HG03066 (cell line): ENCODE measurements at regions not wholly inside any gene's neighbourhood (a gene's known extent, or its start where the extent isn't known, plus 50 kb on each side); places are given as distances from the start of the nearest gene placed in this dataset.

ENCODE experiments used
- ATAC-seq: cut with Tn5 transposase; IDR thresholded peaks from one replicate; pipeline ENCODE4 v1.9.1; 2021; ENCODE audit warnings: low read depth; ENCODE audit not compliant: unreplicated experiment

DNA sequence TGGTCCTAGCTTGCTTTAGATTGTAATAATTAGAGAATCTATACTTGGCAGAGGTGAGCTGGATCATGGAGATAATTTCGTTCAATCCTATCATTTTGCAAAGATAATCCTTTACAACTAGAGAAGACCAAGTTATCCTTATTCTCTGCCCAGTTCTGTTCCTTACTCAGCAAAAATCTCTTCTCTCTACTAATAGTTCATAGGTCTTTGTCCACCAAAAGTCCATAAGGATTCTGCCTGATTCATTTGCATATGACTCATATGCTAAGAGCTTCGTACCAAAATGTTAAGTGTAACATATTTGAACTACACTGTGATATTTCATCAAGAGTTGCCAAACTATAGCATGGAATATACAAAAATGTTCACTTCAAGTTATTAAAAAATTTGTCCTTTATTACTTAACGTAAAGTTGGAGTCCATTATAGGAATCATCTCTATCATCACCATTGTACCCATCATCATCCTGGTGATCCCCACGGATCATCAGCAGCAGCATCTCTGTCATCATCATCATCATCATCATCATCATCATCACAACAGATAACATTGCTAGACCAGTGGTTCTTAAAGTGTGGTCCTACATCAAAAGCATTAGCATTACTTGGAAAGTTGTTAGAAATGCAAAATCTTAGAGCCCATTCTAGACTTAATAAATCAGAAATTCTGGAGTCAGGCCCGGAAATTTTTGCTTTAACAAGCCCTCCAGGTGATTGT lies 463.0 kb downstream of the DHX35 start:
- no peak for ATAC-seq

DNA sequence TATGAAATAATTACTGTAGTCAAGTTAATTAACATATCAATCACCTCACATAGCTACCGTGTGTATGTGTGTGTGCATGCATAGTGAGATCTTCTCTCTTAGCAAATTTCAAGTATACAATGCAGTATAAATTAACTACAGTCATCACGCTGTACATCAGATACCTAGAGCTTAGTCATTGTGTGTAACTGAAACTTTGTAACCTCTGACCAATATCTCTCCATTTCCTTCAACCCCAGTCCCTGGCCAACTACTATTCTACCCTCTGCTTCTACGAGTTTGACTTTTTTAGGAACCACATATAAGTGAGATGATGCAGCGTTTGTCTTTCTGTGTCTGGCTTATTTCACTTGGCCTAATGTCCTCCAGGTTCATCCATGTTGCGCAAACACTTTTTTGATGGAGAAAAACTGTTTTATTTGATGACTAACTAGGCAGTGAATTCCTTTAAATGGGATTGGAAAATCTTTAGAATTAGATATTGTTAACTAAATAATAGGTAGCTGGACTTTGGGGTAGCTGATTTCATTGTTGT lies 459.5 kb downstream of the DHX35 start:
- ATAC-seq: no peak

DNA sequence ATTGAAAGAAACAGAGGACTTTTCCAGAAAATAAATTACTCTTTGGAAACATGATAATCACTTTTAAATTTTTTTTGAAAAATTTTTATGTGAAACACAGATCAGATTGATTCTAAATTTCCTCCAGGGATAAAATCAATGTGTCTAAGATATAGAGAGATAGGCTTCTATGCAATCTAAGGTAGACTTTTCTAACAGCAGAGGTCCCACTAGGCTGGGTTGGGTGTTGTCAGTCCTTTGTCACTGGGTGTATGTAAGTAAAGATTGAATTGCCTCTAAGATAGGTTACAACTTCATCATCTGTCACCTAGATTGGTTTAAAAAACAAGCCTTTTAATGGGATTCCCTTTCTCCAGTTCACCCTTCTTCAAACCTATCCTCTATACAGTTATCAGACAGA lies 449.9 kb downstream of the DHX35 start:
- no peak for ATAC-seq

DNA sequence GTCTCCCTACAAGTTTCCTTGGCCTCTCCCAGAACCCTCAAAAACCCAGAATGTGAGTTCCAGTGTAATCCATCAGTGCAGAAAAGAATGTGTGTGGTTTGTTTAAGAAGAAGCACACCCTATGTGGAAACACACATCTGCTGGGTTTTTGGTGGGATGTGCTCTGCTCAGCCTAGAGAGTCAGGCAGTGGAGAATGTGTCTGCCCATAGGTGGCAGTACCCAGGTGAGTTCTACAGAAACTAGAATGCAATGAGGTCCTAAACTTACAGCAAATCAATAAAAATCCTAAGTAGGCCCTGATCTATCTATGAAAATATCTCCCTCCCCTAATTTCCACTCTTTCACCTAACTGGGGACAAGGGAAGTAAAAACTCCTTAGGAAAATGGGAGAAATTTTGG lies 437.3 kb downstream of the DHX35 start:
- ATAC-seq: no peak

DNA sequence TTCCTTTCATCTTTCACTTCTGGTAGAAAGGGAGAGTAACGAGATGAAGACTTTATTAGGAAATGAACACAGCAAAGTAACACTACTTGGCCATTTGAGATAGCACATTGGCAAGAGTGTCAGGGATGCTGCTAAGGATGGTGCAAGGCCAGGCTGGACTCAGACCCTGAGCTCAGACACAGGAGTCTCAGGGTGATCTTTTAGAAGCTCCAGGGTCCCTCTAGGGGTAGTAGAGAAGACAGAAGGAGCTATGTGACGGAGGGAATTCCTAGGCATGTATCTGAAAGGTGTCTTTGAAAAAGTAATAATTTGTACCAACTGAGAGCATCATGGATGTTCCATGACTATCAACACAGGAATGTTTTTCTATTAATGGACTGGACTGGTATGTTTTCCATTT lies 436.5 kb downstream of the DHX35 start:
- ATAC-seq: no peak

DNA sequence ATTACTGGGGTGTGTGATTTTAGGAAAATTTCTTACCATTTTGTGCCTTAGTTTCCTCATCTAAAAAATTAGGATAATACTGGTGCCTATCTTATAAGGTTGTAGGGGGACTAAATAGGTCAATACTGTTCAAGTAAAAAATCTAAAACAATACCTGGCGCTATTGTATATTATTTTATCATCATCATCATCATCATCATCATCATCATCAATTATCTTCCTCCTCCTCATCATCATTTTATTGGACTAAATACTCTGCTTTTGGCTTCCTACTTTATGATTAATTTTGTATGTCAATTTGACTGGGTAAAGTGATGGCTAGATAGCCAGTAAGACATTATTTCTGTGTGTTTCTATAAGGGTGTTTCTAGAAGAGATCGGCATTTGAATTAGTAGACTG lies 435.5 kb downstream of the DHX35 start:
- ATAC-seq: no peak

DNA sequence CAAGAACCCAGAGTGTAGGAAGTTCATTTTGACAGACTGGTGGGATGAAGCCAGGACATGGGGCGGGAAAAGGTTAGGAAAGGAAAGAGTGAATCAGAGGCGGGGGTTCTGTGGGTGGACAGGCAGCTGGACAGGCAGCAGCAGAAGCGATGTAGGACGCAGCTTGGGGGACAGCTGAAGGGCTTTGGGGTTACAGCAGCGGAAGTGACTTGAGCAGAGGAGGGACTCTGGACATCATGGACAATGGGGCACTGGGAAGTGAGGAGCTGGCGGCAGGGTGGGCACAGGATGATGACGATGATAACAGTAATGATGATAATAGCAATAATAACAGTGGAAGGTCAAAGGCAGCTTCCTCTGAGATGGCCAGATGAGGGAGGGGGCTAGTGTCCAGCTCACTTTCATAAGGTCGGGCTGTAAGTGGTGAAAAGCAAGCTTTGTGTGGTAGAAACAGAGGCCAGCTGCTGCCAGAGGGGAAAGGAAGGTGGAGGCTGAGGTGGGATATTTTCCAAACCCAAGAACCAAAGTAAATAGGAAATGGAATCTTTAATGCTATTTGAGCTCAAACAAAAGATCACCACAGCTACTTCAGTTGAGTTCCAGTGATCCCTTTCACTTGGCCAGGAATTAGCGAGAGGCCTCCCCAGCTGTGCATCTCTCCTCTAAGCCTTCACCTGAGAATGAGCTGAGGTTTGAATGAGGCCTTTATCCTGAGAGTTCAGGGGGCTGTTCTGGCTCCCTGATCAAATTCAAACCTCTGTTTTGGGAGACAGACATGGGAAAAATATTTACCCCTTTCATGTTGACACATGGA lies 433.5 kb downstream of the DHX35 start:
- ATAC-seq: no peak

DNA sequence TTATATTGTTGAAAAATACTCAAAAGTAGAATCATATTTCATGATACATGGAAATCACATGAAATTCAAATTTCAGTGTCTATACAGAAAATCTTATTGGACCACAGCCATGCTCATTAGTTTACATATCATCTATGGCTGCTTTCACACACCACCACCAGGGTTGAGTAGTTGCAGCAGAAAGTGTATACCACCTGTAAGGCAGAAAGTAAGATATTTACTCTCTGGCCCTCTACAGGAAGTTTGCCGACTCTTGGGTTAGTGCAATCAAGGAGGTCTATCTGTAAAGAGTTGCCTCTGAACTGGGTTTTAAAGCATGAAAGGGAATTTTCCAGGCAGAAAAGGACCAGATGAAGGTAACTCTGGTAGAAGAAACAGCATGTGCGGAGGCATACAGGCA lies 432.3 kb downstream of the DHX35 start:
- ATAC-seq: no peak

DNA sequence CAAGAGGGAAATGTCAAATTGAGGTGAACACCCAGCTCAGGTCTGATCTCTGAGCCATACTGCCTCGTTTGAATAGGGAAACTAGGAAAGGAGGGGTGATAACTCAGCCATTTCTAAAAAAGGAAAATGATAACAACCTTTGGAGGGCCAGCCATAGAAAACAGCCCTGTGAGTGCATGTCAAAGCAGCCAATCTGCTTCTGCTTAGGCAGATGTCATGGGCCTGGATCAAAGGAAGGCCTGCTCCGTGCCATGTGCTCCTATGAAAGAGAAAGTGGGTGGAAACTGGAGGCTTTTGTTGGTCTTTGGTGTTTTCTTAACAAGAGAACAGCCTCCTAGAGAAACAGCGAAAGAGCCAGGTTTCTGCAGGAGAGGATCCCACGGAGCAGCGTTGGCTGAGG lies 428.0 kb downstream of the DHX35 start:
- no peak for ATAC-seq

DNA sequence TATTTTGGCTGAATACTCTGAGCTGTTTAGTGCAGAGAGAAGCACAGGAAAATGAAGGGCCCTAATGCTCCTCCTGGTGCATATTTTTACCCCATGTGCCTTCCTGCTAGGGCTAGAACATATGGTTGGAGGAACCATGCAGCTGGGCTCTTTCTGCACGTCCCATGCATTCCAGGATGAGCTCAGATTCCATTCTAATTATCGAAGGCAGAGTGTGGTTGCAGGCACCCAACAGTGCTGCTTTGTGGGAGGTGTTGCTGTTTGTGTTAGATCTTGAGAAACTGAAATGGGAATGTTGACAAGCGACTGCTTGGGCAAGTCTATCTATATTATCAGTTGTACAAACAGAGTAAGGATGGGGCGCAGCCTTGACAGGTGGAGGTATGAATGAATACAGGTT lies 419.5 kb downstream of the DHX35 start:
- ATAC-seq: no peak

DNA sequence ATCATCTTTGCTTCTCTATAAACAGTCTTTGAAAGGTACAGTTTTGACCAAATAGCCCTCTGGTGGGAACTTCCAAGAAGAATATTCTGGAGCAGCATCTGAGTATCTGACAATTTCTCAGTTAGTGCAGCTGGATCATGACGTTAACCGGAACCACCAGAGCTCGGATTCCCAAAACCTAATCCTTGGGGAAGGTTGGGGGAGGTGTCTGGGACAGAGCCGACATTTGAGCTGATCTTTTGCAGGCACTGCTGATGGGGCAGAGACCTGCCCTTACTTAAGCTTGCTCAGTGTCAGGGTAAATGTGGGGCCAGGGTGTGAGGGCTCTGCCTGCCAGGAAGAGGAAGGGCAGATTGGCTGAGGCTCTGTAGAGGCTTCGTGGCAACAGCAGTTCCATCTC lies 416.6 kb downstream of the DHX35 start:
- no peak for ATAC-seq

DNA sequence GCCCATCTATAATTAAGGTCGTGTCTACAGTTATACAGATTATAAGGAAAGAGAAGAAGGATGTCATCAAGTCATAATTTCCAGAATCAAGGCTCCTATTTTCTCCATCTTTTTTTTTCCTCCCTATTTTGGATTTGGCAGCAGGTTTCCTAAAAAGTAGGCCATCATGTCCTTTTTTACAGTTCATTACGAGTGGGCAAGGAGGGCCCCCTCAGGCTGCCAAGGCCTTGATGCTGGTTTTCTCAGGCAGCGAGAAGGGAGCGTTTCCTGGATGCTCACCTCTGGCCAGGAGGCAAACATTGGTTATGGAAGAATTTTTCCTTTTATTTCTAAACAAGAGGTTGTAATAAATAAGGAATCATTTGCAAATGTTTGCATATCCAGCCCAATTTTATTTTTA lies 414.6 kb downstream of the DHX35 start:
- no peak for ATAC-seq

DNA sequence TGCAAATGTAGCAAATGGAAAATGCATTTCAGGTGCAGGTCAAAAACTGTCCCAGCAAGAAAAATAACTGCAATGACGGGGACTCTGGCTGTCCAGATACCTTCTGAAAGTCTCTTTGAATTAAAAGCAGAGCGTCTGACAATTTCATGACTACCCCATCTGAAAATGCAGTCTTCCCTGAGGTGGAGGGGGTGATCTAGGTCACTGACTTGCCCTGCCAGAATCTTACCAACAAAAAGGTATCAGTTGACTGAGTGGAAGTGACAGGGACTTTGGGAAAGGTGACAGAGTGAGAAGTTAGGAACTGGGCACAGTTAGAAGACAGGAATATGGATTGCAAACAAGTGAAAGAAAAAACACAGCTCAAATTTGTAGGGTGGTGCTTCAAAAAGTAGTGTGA lies 402.2 kb downstream of the DHX35 start:
- ATAC-seq: no peak

DNA sequence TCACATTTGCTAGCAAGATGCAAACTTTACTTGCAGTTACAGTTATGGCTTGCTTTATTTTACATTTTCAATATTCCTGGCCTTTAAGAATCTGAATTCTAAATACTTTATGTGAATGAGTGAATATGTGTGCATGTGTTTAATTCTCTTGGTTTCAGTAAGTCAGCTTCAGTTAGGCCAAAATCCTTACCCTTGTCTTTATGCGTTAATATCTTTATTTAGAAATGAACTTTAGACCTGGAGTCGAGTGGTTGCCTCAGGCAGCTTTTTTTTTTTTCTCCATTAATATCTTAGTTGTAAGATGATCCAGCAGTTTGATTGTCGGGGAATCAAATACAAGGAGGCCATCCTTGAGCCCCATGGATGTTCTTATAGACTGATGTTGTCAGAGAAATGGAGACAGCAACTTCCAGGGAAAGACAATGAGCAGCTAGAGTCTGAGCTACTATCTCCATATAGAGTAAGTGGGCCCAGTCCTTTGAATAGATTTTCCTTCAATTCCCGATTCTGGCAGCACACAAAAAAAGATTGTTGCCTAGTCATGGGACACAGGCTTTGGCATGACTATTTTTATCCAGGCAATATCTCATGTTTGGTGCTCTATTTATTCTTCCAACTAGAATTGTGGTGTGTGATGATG lies 398.0 kb downstream of the DHX35 start:
- ATAC-seq: no peak

DNA sequence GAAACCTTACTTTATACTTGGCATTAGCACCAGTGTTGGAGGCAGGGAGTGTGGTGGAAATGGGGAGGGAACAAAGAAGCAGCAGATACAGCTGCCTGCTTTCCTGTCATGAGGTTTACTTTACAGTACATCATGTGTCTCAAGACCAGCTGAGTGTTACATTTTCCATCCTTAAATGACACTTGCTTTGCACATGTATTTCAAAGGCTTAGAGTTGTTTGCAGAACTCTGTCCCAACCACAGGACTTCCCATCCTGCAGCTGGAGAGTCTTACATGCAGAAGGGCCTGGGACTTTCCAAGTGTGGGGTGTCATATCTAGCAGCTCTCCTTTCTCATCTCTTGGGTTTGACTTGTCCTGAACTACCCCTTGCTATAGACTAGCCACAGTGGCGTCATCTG lies 395.9 kb downstream of the DHX35 start:
- no peak for ATAC-seq

DNA sequence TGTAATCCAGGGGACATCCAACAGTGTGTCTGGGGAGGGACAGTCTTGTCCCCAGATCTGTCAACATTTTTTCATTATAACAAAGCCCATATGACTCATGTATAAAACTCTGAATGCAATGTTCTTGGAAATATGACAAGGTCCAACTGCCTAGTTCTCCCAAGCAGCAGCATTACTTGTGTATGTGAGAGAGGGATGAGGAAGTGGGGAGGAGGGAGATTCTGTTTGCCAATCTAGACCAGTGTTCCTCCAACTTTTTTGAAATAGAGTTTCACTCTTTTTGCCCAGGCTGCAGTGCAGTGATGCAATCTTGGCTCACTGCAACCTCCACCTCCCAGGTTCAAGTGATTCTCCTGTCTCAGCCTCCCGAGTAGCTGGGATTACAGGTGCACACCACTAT lies 394.8 kb downstream of the DHX35 start:
- no peak for ATAC-seq

DNA sequence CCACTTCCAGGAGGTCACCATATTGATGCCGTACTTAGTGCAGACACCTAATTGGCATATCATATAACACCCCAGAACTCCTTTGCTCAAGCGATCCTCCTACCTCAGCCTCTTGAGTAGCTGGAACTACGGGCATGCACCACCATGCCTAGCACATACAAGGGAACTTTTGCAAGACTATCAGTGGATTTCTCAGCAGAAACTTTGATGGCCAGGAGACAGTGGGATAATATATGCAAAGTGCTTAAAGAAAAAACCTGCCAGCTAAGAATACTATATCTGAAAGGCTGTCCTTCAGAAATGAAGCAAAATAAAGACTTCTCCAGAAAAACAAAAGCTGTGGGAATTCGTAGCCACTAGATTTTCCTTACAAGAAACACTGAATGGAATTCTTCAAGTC lies 387.1 kb downstream of the DHX35 start:
- ATAC-seq: no peak

DNA sequence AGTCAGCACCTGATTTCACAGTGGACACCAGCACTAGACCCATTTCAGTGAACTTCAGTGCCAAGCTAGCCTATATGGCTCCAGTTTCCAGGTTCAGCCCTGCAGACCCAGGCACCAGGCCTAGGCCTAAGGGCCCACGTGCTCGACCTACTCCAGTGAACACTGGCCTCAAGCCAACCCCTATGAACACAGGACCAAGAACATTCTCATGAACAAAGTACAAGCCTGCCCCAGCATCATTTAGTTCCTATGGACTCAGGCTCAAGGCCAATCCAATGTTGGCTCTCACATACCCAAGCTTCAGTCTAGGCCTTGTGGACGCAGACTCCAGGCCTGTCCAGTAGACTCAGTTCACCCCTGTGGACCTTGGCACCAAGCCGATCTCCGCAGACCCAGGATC lies 385.5 kb downstream of the DHX35 start:
- no peak for ATAC-seq

DNA sequence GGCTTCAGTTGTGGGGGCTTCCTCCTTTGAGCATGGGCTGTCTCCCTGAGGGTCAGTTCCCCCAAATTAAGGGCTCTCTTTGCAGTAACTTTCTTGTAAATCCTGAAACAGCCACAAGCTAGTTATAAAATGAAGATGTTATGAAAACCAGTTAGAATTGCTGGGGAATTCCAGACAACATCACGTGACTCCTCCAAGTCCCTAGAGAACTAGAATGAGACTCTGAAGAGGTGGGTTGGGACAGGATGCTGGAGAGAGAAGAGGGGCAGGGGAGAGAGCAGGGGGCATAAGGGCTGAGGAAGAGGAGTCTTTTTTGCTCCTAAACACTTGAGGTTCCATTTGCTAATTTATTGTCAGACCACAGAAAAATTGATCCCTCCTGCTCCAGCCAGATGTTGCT lies 380.3 kb downstream of the DHX35 start:
- no peak for ATAC-seq

DNA sequence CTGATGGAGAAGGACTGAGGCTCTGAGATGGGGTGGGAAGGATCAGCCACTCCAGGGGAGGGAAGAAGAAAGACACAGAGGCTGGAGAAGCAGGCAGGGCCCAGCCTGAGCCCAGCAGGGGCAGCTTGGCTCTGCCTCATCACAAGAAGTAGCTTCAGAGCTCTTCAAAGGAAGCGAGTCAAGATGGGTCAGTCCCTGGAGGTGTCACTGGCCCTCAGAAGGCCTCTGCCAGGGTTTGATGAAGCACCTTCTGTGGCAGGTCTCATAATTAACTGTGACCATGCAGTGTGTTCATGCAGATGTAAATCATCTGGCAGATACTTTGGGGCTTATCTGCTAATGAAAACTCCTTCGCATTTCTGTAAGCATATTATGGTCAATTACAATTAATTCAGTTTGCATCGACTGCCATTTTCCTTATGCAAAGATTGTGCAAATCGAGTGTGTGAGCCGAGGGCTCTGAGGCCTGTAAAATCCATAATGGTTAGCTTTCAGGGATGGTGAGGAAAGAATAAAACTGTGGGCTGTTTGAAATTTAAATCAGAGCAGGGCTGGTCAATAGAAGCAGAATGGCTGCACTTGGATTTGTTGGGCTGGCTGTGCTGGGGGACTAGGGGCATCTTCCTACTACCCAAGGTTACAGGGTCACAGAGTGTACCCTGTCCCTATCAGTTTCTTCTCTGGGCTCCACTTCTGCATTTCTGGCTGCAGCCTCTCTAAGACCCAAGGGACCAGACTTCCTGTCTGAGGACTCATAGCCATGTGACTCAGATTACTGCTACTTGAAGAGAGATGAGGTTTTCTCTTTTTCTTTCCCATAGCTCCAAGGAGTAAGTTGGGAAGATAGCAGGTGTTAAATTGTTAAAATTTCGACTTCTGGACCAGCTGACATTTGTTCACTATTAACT lies 376.6 kb downstream of the DHX35 start:
- ATAC-seq: no peak

DNA sequence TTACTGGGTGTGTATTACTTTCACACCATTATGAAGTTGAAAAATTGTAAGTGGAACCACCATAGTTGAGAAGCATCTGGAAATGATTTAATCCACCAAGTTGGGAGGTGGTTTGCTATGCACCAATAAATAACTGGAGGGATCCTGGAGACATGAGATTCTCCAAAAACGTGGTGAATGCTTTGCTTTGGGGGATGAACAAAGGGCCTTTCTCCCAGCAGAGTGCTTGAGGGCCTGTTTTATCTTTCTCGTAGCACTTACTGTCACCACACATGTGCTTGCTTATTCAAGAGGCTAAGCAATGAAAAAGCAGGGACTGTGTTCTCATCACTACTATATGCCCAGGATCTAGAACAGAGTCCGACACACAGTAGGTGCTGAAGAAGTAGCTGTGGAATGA lies 371.1 kb downstream of the DHX35 start:
- no peak for ATAC-seq
